NCI-H2107 treated with DMSO at 0.1 percent for 48 hours (cell line): ENCODE measurements at regions not wholly inside any gene's neighbourhood (a gene's known extent, or its start where the extent isn't known, plus 50 kb on each side); places are given as distances from the start of the nearest gene placed in this dataset.

Experiments
- DNase-seq: peaks from one replicate; lab custom pipeline; 2025; ENCODE audit not compliant: unreplicated experiment; lab: John Stamatoyannopoulos, UW

- no peak for DNase-seq
These were observed 50.5 kb upstream of the LRRC1 start for GRCh38 chr6:53744321-53744720.

- DNase-seq: no peak
These were observed 53.6 kb upstream of the LRRC1 start for GRCh38 chr6:53741034-53741823.

DNA sequence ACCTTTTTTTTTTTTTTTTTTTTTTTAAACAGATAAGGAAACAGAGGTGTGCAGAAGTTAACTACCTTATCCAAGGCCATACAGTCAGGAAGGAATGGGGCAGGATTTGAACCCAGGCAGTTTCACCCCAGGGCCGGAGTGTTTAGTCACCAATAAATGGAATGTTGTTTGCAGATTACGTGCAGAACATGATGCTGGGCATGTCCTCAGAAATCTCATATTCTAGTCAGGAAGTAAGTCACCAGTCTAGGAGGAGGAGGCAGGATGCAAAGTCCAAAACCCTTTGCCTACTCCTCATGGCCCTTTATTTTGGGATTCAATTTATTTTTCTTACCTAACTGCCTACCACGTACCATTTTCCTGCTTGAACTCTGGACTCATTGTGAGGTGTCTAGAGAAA lies 57.1 kb upstream of the LRRC1 start:
- no peak for DNase-seq

GRCh38 chr6:53735896-53736295 lies 58.9 kb upstream of the LRRC1 start:
- DNase-seq: no peak

GRCh38 chr6:53734473-53735299 lies 60.1 kb upstream of the LRRC1 start:
- DNase-seq: no peak

DNA sequence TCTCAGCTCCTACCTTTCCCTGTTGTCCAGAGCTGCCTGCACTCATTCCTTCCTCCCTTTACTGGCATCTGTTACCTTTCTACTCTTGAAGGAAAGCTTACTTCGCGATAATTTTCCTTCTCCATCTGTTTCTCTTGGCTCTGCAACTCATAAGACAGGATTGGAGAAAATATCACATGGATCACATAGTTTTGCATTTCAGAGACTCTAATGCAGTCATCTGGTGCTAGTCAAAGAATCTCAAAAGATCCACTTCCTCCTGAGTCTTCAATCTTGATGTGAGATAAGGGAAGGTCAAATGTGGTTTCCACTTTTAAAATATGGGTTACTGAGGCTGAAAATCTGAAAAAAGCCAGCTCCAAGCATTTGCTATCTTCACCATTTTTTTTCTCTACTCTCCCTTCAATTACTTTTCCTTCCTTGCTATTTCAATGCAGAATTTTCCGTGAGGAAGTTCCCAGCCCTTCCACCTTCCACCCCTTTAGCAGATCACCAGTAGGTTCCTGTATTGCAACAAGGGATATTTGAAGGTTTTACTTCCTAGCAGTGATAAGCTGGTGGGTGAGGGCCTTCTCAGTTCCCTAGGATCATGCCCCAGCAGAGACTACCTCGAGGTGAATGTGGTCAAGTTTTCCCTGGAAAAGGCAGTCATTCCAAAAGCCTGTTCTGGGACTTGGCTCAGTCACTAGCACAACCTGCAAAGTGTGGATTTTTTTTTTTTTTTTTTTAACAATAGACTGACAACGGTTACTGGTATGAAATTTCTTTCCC lies 62.8 kb upstream of the LRRC1 start:
- DNase-seq: no peak

DNA sequence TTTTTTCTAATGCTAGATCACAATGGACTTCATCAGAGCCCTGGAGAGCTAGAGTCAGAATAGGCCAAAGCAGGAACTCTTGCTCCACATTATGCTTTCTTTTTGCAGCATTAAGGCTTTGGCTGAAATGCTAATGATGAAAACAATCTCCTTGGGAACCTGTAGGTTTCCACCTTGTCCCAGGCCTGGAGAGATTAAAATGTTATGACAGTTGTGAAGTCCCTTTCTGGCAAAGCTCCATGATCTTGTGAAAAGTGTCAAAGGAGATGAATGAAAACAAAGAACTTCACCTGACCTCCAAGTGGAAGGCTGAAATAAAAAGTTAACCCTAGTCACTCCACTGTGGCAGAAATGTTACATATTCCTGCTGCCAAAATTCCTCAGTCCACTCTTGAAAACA lies 64.0 kb upstream of the LRRC1 start:
- DNase-seq: no peak

DNA sequence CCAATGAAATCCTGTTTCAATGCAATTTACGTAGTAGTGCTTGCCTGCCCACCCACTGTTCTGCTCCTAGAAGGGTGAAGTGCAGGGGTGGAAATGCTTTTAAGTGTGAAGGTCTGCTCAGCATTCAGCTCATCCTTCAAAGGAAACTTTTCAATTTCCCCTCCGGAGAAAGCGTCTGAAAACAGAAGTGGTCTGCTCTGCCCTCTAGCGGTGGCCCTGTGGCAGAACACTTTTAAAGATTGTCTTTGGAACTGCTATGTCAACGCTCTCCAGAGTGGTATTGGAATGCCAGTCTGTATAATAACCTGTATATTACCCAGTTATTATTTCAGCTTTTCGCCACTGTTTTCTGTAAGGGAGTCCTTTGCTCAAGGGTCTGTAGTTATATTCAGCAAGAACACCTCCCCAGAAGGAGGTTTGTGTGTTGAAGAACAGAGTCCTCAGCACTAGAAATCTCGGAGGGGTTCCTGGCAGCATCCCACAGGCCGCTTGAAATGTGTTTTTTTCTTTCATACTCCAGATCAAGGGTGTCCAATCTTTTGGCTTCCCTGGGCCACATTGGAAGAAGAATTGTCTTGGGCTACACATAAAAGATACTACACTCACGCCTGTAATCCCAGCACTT lies 63.1 kb upstream of the KLHL31 start:
- no peak for DNase-seq

- no peak for DNase-seq
These were observed 62.2 kb upstream of the KLHL31 start for GRCh38 chr6:53727748-53728147.

DNA sequence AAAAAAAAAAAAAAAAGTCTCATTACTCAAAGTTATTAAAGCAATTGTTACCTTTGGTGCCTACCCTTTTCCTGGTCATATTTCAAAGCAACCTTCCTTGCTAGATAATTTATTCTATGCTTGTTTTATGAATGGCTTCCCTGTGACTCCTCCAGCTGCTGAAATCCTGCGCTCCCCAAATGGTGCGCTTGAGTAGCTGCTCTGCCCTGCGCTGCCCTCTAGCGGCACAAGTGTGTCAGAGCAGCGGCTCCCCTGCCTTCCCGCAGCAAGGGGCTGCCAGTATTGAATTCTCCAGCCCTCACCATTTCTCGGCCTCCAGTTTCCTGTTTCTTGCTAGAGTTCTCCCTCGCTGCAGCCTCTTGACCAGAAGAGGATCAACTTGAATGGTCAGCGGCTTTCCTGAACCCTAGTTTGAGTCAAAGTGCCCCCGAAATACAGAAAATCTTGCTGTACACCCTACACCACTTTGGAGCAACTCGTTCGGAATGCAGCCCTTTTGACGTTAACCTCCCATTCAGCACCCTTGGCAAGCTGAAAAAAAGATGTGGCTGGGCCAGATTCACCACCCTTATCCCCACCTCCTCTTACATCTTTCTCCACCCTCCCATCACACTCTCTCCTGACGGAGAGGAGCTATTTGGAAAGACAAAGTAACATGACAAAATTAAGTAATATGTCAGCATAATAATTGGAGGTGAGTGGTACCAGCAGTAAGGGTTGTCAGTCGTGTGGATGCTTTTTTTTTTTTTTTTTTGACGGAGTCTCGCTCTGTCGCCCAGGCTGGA lies 60.4 kb upstream of the KLHL31 start:
- DNase-seq: peak; percentile 27

GRCh38 chr6:53724501-53724900 lies 58.9 kb upstream of the KLHL31 start:
- DNase-seq: no peak

GRCh38 chr6:53723331-53723730 lies 57.8 kb upstream of the KLHL31 start:
- DNase-seq: no peak

DNA sequence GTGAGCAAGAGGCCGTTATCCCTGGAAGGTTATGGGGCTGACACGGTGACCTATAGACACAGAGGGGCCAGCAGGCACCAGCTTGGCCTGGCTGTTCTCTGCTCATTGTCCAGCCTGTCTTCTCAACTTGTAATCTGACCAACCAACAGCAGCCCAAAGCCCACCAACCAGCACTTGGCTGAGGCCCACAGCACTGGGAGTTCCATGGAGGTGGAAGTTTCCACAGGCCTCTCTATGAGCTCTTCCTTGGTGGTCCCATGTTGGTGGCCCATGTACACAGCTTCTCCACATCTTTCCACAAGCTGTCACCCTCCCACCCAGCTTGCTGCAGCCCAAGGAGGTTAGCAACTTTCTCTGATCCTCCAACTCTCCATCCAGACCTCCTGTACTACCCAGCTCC lies 56.2 kb upstream of the KLHL31 start:
- DNase-seq: no peak

DNA sequence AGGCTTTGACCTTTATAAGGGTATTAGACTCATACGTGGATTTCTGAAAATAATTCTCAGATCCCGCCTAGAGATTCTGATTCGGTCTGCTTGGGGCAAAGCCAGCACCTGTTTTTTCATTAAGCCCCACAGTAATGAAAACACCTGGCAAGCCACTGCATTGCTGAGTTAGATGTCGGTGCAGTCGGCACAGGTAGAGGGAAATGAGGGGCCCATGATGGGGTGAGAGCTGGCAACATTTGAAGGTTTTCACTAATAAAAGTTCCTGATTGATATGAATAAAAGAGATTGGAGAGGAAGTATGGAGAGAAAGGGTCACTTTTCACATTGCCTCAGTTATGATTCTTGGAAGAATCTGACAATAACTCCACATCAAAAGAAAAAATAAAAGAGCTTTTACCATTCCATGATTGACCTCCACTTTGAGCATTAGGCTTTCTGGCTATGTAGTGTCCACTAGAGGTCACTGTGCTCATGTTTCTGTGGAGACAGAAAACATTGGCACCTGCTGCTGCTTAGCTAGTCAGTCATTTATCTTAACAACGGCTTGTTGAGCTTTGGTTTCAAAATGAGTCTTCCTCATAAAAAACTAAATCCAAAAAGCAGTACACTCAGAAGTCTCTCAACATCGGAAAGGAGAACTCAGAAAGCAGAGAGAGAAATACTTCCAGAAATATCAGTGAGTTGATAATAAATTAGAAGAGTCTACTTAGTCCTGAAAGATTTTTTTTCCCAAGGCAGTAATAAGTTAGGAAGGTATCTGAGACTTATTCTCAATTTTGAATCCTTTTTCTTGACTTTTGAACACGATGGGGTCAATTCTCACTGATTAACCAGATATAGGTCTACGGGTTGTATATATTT lies 53.3 kb upstream of the KLHL31 start:
- DNase-seq: peak; percentile 38

DNA sequence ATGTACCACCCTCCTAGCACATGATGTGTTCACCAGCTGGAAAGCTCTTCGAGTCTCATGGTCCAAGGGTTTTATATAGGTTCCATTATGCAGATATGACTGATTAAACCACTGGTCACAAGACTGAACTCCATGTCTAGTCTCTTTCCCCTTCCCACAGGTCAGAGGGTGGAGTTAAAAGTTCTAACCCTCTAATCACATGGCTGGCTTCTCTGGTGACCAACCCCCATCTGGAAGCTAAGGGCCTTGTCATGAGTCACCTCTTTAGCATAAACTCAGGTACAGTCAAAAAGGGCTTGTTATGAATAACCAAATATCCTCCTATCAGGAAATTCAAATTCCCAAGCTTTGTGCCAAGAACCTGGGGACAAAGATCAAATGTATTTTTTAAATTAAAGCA lies 52.0 kb upstream of the KLHL31 start:
- DNase-seq: no peak

- DNase-seq: no peak
These were observed 49.9 kb upstream of the KLHL31 start for GRCh38 chr6:53715434-53715833.
